SU-DHL-6 (cell line): ENCODE measurements at regions not wholly inside any gene's neighbourhood (a gene's known extent, or its start where the extent isn't known, plus 50 kb on each side); places are given as distances from the start of the nearest gene placed in this dataset.
A peak's percentile ranks its signal among the peaks of the same experiment; 100 is the strongest.

Experiments used
- H2AFZ ChIP-seq: fragments of 200-600 bp; sonication (generic); 2 replicates; pipeline ENCODE4 v1.6.1; 2014; ENCODE audit warnings: low read depth, mild to moderate bottlenecking, moderate library complexity, mixed read lengths, antibody characterized with exemption, low read length; ENCODE audit not compliant: severe bottlenecking
- H3F3A ChIP-seq: fragments of 200-600 bp; shearing (Covaris generic); 2 replicates; pipeline ENCODE4 v1.6.0; 2016; ENCODE audit warnings: antibody characterized with exemption, mild to moderate bottlenecking; ENCODE audit not compliant: insufficient read depth
- H3K27ac ChIP-seq: fragments of 200-600 bp; sonication (generic); 2 replicates; pipeline ENCODE4 v1.5.1; 2016; ENCODE audit warnings: low read depth, mild to moderate bottlenecking, low read length, moderate library complexity, mixed read lengths
- H3K27me3 ChIP-seq: fragments of 200-600 bp; sonication (generic), shearing (Covaris generic); 2 replicates; pipeline ENCODE4 v1.6.0; 2014; ENCODE audit warnings: mild to moderate bottlenecking, low read length
- H3K36me3 ChIP-seq: fragments of 200-600 bp; sonication (generic); 2 replicates; pipeline ENCODE4 v1.6.1; 2014; ENCODE audit warnings: mild to moderate bottlenecking, low read length, mixed read lengths
- H3K4me2 ChIP-seq: fragments of 300-600, 200-600 bp; shearing (Covaris generic), sonication (generic); 2 replicates; pipeline ENCODE4 v1.6.0; 2014; ENCODE audit warnings: low read length, low read depth, mild to moderate bottlenecking; ENCODE audit not compliant: poor library complexity, severe bottlenecking
- H3K4me3 ChIP-seq: fragments of 200-600 bp; sonication (generic); 2 replicates; pipeline ENCODE4 v1.5.1; 2014; ENCODE audit warnings: antibody characterized with exemption, low read length, mild to moderate bottlenecking, mixed read lengths; ENCODE audit not compliant: insufficient read depth, poor library complexity, severe bottlenecking
- H3K79me2 ChIP-seq: fragments of 200-600 bp; sonication (generic); 2 replicates; pipeline ENCODE4 v1.6.1; 2014; ENCODE audit warnings: mild to moderate bottlenecking, low read length, moderate library complexity; ENCODE audit not compliant: insufficient read depth
- H3K9ac ChIP-seq: fragments of 200-600 bp; sonication (generic); 2 replicates; pipeline ENCODE4 v1.7.0; 2014; ENCODE audit warnings: mild to moderate bottlenecking, low read length
- H3K9me2 ChIP-seq: fragments of 200-600 bp; sonication (generic); replicated peaks from 2 replicates; pipeline ENCODE4 v1.6.1; 2014; ENCODE audit warnings: low read length; ENCODE audit not compliant: insufficient read depth
- H3K9me3 ChIP-seq: fragments of 200-600 bp; sonication (generic); 2 replicates; pipeline ENCODE4 v1.6.1; 2014; ENCODE audit warnings: low read length, mixed read lengths; ENCODE audit not compliant: insufficient read depth
- H4K20me1 ChIP-seq: fragments of 200-600 bp; sonication (generic); 2 replicates; pipeline ENCODE4 v1.6.1; 2014; ENCODE audit warnings: low read depth, mild to moderate bottlenecking, antibody characterized with exemption, low read length, moderate library complexity, mixed read lengths
- CTCF ChIP-seq: fragments of 200-600 bp; sonication (generic); IDR thresholded peaks from one replicate; pipeline ENCODE4 v1.5.1; 2017; ENCODE audit warnings: antibody characterized with exemption, mild to moderate bottlenecking, low read length, moderate library complexity; ENCODE audit not compliant: insufficient read depth, poor library complexity, severe bottlenecking
- EZH2phosphoT487 ChIP-seq: fragments of 200-600 bp; sonication (generic), shearing (Covaris generic); conservative IDR thresholded peaks from 2 replicates; pipeline ENCODE4 v1.6.1; 2018; ENCODE audit warnings: mild to moderate bottlenecking, antibody characterized with exemption, low read length, moderate library complexity, mixed read lengths

GRCh38 chr1:82689217-82689616 lies 888.5 kb downstream of the ADGRL2 start:
- Histone ChIP-seq H3K27ac (no peak overlapping the region), H3K36me3 (no peaks in the 10 kb centered on the region), H3K9ac (no peak overlapping the region), H3K9me2 (no peaks in the 10 kb centered on the region), H3K4me2 (no peak overlapping the region), H3K27me3 (no peaks in the 10 kb centered on the region), H3F3A (no peaks in the 10 kb centered on the region), H3K4me3 (no peak overlapping the region), H3K9me3 (peaks cover 21% of the 10 kb centered on the region), H4K20me1 (no peaks in the 10 kb centered on the region), H3K79me2 (no peaks in the 10 kb centered on the region), H2AFZ (no peak overlapping the region)
- no peak for TF ChIP-seq CTCF
- TF ChIP-seq EZH2phosphoT487, result no peak

GRCh38 chr1:82686774-82687173 lies 886.0 kb downstream of the ADGRL2 start:
- no peaks in the 10 kb centered on the region for H3K36me3 ChIP-seq
- no peaks in the 10 kb centered on the region for H3K79me2 ChIP-seq
- no peak overlapping the region for H2AFZ ChIP-seq
- no peak overlapping the region for H3K27ac ChIP-seq
- no peak overlapping the region for H3K4me2 ChIP-seq
- no peaks in the 10 kb centered on the region for H3F3A ChIP-seq
- TF ChIP-seq EZH2phosphoT487 (no peak), CTCF (no peak)
- H3K9me3 ChIP-seq, result peaks cover 21% of the 10 kb centered on the region
- no peak overlapping the region for H3K9ac ChIP-seq
- H4K20me1 ChIP-seq, result no peaks in the 10 kb centered on the region
- H3K27me3 ChIP-seq, result no peaks in the 10 kb centered on the region
- H3K9me2 ChIP-seq, result no peaks in the 10 kb centered on the region
- no peak overlapping the region for H3K4me3 ChIP-seq

- no peak overlapping the region for H3K4me2 ChIP-seq
- no peaks in the 10 kb centered on the region for H3K9me3 ChIP-seq
- H3K27ac ChIP-seq, result no peak overlapping the region
- H3K27me3 ChIP-seq, result no peaks in the 10 kb centered on the region
- no peaks in the 10 kb centered on the region for H4K20me1 ChIP-seq
- no peaks in the 10 kb centered on the region for H3K36me3 ChIP-seq
- no peaks in the 10 kb centered on the region for H3K9me2 ChIP-seq
- H3F3A ChIP-seq, result no peaks in the 10 kb centered on the region
- no peak overlapping the region for H3K4me3 ChIP-seq
- no peak overlapping the region for H3K9ac ChIP-seq
- TF ChIP-seq CTCF (no peak), EZH2phosphoT487 (no peak)
- peak overlapping the region; percentile 86 for H2AFZ ChIP-seq
- no peaks in the 10 kb centered on the region for H3K79me2 ChIP-seq
These were observed 846.2 kb downstream of the ADGRL2 start for GRCh38 chr1:82646888-82647287.
